Pancreas (tissue), 10 donors: ENCODE measurements at regions not wholly inside any gene's neighbourhood (a gene's known extent, or its start where the extent isn't known, plus 50 kb on each side); places are given as distances from the start of the nearest gene placed in this dataset.
"Not testable (repeated sequence)": the region's sequence is repeated elsewhere in the genome, so short reads cannot be mapped to it uniquely, and the experiment has no call there.

Source experiments
- ATAC-seq, 4 donors: fragments of 200-7000 bp; cut with Tn5 transposase; one replicate each; pipeline versions ENCODE4 v1.8.0 to v1.9.1; 2020; ENCODE audit warnings: mild to moderate bottlenecking in 4 of 4, moderate library complexity in 4 of 4
- DNase-seq, 6 donors: peaks; one replicate each; pipeline ENCODE4 v3.0.0-alpha.2; 2020
- FAIRE-seq: peaks from 2 replicates; lab custom pipeline; 2012; peaks lifted over from hg19 to GRCh38; lab: Jason Lieb, UNC
- H3K27ac ChIP-seq, 4 donors: fragments of 200-600 bp; sonication (generic); 1 replicate in 3 of 4; 2 replicates in 1 of 4; pipeline versions ENCODE4 v1.5.0 to v1.8.0; 2020
- H3K27me3 ChIP-seq, 4 donors: fragments of 200-600 bp; one replicate each; pipeline ENCODE4 v1.8.0; 2021
- H3K36me3 ChIP-seq, 3 donors: fragments of 200-600 bp; sonication (generic) in 1 of 3; one replicate each; pipeline versions ENCODE4 v1.5.0 to v1.8.0; 2020 to 2021
- H3K4me1 ChIP-seq, 3 donors: fragments of 200-600 bp; one replicate each; pipeline ENCODE4 v1.8.0; 2021
- H3K4me3 ChIP-seq, 4 donors: fragments of 200-600 bp; sonication (generic) in 2 of 4; one replicate each; pipeline versions ENCODE4 v1.5.0 to v1.8.0; 2020 to 2021
- H3K9me3 ChIP-seq, 4 donors: fragments of 200-600 bp; one replicate each; pipeline ENCODE4 v1.8.0; 2021
- CTCF ChIP-seq, 4 donors: fragments of 200-600 bp; sonication (generic) in 3 of 4; IDR thresholded peaks; one replicate each; pipeline versions ENCODE4 v1.5.0 to v1.8.0; 2021; ENCODE audit warnings: antibody characterized with exemption in 4 of 4
- WGBS, 2 donors: extraction: QIAGEN DNeasy Blood & Tissue Kit; methylation state at CpG; one replicate each; pipeline ENCODE4 v1.1.7; 2013; 5-methylcytosine and 5-hydroxymethylcytosine counted together
- intact Hi-C, 3 donors: fragments of 100-400 bp; cut with DNase I; formaldehyde crosslinking; loops; one replicate each; pipeline versions ENCODE4 v1.11.1 to v1.14.2; 2022
- donor health status: healthy with polysubstance abuse.
- donor health status: DM: no; HTN: no; CAD: no; lungs with moderate emphysema.
- donor health status: DM: no; HTN: no; CAD: no.
- donor health status: control.
- donor health status: control.
- donor health status: Bipolar disorder and iron deficiency.
- donor health status: DM: yes; HTN: yes; CAD: no.
- donor health status: DM: no; HTN: no; CAD: no.
- donor health status: DM: no; HTN: no; CAD: no.
- donor health status: DM: yes; HTN: yes; CAD: no.

GRCh38 chr21:19468991-19469715, 1065.6 kb upstream of the TMPRSS15 start:
- no peaks in the 10 kb centered on the region for H3K27me3 ChIP-seq
- H3K4me3 ChIP-seq, result no peak overlapping the region
- H3K36me3 ChIP-seq, result no peaks in the 10 kb centered on the region
- TF ChIP-seq CTCF (IDR thresholded peaks at IDR 0.05), result no peak
- DNase-seq (no peak), FAIRE-seq (no peak), ATAC-seq (no peak)
- H3K27ac ChIP-seq, result no peak overlapping the region
- no peaks in the 10 kb centered on the region for H3K4me1 ChIP-seq
- H3K9me3 ChIP-seq, result no peaks in the 10 kb centered on the region
- WGBS, 2 donors, result 82 to 95% methylated on average over 3 of the region's 3 CpGs
- intact Hi-C loops, result no loop called here

GRCh38 chr21:19475525-19475924, 1071.9 kb upstream of the TMPRSS15 start:
- intact Hi-C loops, result no loop called here
- no peak overlapping the region for H3K27ac ChIP-seq
- DNase-seq (no peak), ATAC-seq (no peak), FAIRE-seq (no peak)
- H3K4me1 ChIP-seq, result no peaks in the 10 kb centered on the region
- H3K4me3 ChIP-seq, result no peak overlapping the region
- no peaks in the 10 kb centered on the region for H3K36me3 ChIP-seq
- no peaks in the 10 kb centered on the region for H3K9me3 ChIP-seq
- no peak for TF ChIP-seq CTCF (IDR thresholded peaks at IDR 0.05)
- 65 to 68% methylated on average over 1 of the region's 1 CpG for WGBS, 2 donors
- H3K27me3 ChIP-seq, result peaks cover 0 to 4% (median 0%) of the 10 kb centered on the region in 4 donors

GRCh38 chr21:19489930-19490329, 1086.3 kb upstream of the TMPRSS15 start:
- Histone ChIP-seq H3K9me3 (peaks cover 0 to 3% (median 0%) of the 10 kb centered on the region in 4 donors), H3K36me3 (no peaks in the 10 kb centered on the region), H3K27me3 (no peaks in the 10 kb centered on the region), H3K4me1 (peaks cover 0 to 15% (median 6%) of the 10 kb centered on the region in 3 donors), H3K4me3 (no peak overlapping the region), H3K27ac (no peak overlapping the region)
- WGBS, 2 donors, result 13 to 18% methylated on average over 3 of the region's 3 CpGs
- ATAC-seq (peak; percentile 72 to 95 (median 90)), DNase-seq (peak in 2 of 6 donors; percentile 22 to 37), FAIRE-seq (no peak)
- intact Hi-C loops, result no loop called here
- no peak for TF ChIP-seq CTCF (IDR thresholded peaks at IDR 0.05)

GRCh38 chr21:19490481-19490880, 1086.9 kb upstream of the TMPRSS15 start:
- no peak for FAIRE-seq
- peaks cover 0 to 15% (median 6%) of the 10 kb centered on the region in 3 donors for H3K4me1 ChIP-seq
- no peaks in the 10 kb centered on the region for H3K27me3 ChIP-seq
- intact Hi-C loops, result no loop called here
- ATAC-seq, result peak; percentile 31 to 72 (median 56)
- peaks cover 0 to 3% (median 0%) of the 10 kb centered on the region in 4 donors for H3K9me3 ChIP-seq
- H3K27ac ChIP-seq, result no peak overlapping the region
- no peak overlapping the region for H3K4me3 ChIP-seq
- no peak for TF ChIP-seq CTCF (IDR thresholded peaks at IDR 0.05)
- 8 to 13% methylated on average over 2 of the region's 2 CpGs for WGBS, 2 donors
- H3K36me3 ChIP-seq, result no peaks in the 10 kb centered on the region
- DNase-seq, result no peak

- WGBS, 2 donors, result 94 to 95% methylated on average over 46 to 52 of the region's 52 CpGs
- peak in 1 of 6 donors; percentile 52 for DNase-seq
- H3K36me3 ChIP-seq, ATAC-seq, H3K4me3 ChIP-seq, H3K27ac ChIP-seq, FAIRE-seq, intact Hi-C loops, H3K4me1 ChIP-seq, H3K27me3 ChIP-seq, H3K9me3 ChIP-seq: not testable (repeated sequence)
These were observed 1090.1 kb upstream of the TMPRSS15 start for GRCh38 chr21:19493437-19494241.
